BJ (cell line): ENCODE measurements at regions not wholly inside any gene's neighbourhood (a gene's known extent, or its start where the extent isn't known, plus 50 kb on each side); places are given as distances from the start of the nearest gene placed in this dataset.

Source experiments
- CTCF ChIA-PET: fragments of 350-600 bp; formaldehyde crosslinking; extraction: SDS; loops from one replicate; lab custom pipeline; 2021; ENCODE audit warnings: antibody characterized with exemption, inconsistent platforms; lab: Yijun Ruan, JAX
- POLR2A ChIA-PET: fragments of 300-600 bp; sonication (Branson Sonifier 250); formaldehyde crosslinking; extraction: SDS; loops from one replicate; lab custom pipeline; 2021; ENCODE audit warnings: antibody characterized with exemption; lab: Charles Lee
- DNase-seq: peaks from one replicate; pipeline ENCODE4 v3.0.0-alpha.2; 2011; ENCODE audit warnings: low read depth
- H3K27me3 ChIP-seq: 2 replicates; pipeline ENCODE4 v1.6.0; 2011; ENCODE audit warnings: low read length; ENCODE audit not compliant: control insufficient read depth, insufficient read depth
- H3K36me3 ChIP-seq: 2 replicates; pipeline ENCODE4 v1.5.1; 2011; ENCODE audit warnings: low read length; ENCODE audit not compliant: control insufficient read depth, insufficient read depth
- H3K4me3 ChIP-seq: 2 replicates; pipeline ENCODE4 v1.5.1; 2011; ENCODE audit warnings: low read depth, mild to moderate bottlenecking, control low read depth, low read length
- CTCF ChIP-seq: IDR thresholded peaks from 2 replicates; pipeline ENCODE4 v1.5.1; 2011; ENCODE audit warnings: low read depth, mild to moderate bottlenecking, control low read depth, inconsistent platforms, low read length, moderate library complexity; ENCODE audit not compliant: insufficient read depth

GRCh38 chr3:80230962-80231361 is 463.2 kb upstream of the ROBO1 start:
- TF ChIP-seq CTCF, result no peak
- H3K4me3 ChIP-seq, result no peak overlapping the region
- DNase-seq, result no peak
- ChIA-PET CTCF (no interaction called here), POLR2A (no interaction called here)
- no peaks in the 10 kb centered on the region for H3K27me3 ChIP-seq
- no peaks in the 10 kb centered on the region for H3K36me3 ChIP-seq

GRCh38 chr3:80227216-80227615 is 459.4 kb upstream of the ROBO1 start:
- no peak for TF ChIP-seq CTCF
- no peaks in the 10 kb centered on the region for H3K27me3 ChIP-seq
- no peak overlapping the region for H3K4me3 ChIP-seq
- ChIA-PET CTCF (no interaction called here), POLR2A (no interaction called here)
- DNase-seq, result no peak
- H3K36me3 ChIP-seq, result no peaks in the 10 kb centered on the region

- ChIA-PET CTCF (no interaction called here), POLR2A (no interaction called here)
- H3K4me3 ChIP-seq, result no peak overlapping the region
- H3K36me3 ChIP-seq, result no peaks in the 10 kb centered on the region
- TF ChIP-seq CTCF, result no peak
- no peak for DNase-seq
- H3K27me3 ChIP-seq, result no peaks in the 10 kb centered on the region
Observed at GRCh38 chr3:80215191-80215590, 447.4 kb upstream of the ROBO1 start.

- no peaks in the 10 kb centered on the region for H3K27me3 ChIP-seq
- no peak for TF ChIP-seq CTCF
- no peaks in the 10 kb centered on the region for H3K36me3 ChIP-seq
- DNase-seq, result no peak
- no peak overlapping the region for H3K4me3 ChIP-seq
- ChIA-PET POLR2A (no interaction called here), CTCF (no interaction called here)
Observed at GRCh38 chr3:80213086-80213485, 445.3 kb upstream of the ROBO1 start.

- no peak for DNase-seq
- ChIA-PET POLR2A (no interaction called here), CTCF (no interaction called here)
- Histone ChIP-seq H3K4me3 (no peak overlapping the region), H3K27me3 (no peaks in the 10 kb centered on the region), H3K36me3 (no peaks in the 10 kb centered on the region)
- TF ChIP-seq CTCF, result no peak
Observed at GRCh38 chr3:80192936-80193335, 425.1 kb upstream of the ROBO1 start.
